K562 (cell line): ENCODE measurements at regions not wholly inside any gene's neighbourhood (a gene's known extent, or its start where the extent isn't known, plus 50 kb on each side); places are given as distances from the start of the nearest gene placed in this dataset.

Source experiments
- ATF3 ChIP-seq, 2 experiments: fragments of 450-650 bp in 1 of 2; sonication (generic) in 1 of 2; formaldehyde crosslinking in 1 of 2; IDR thresholded peaks in 1 of 2; conservative IDR thresholded peaks in 1 of 2; 2 replicates each; pipeline versions ENCODE4 v1.6.1 to v1.8.1; 2016 to 2023; ENCODE audit warnings: mild to moderate bottlenecking in 2 of 2, moderate library complexity in 2 of 2, inconsistent platforms in 1 of 2, missing genetic modification reagents in 1 of 2
- CHD2 ChIP-seq: IDR thresholded peaks from 2 replicates; pipeline ENCODE4 v1.6.1; 2011; ENCODE audit warnings: low read depth, low read length
- EGR1 ChIP-seq: fragments of 450-650 bp; conservative IDR thresholded peaks from 2 replicates; pipeline ENCODE4 v1.6.1; 2017; ENCODE audit warnings: mild to moderate bottlenecking
- GTF2F1 ChIP-seq: IDR thresholded peaks from 2 replicates; pipeline ENCODE4 v1.6.1; 2011; ENCODE audit warnings: low read depth, low read length, improper control_type of control experiment
- KLF16 ChIP-seq: IDR thresholded peaks from 2 replicates; pipeline ENCODE4 v1.6.1; 2016; ENCODE audit warnings: antibody characterized with exemption
- POLR2AphosphoS5 ChIP-seq: IDR thresholded peaks from 2 replicates; pipeline ENCODE4 v1.6.1; 2011; ENCODE audit warnings: mild to moderate bottlenecking, low read depth, low read length, moderate library complexity; ENCODE audit not compliant: control insufficient read depth, insufficient read depth
- RAD21 ChIP-seq, 2 experiments: fragments of 250-450 bp in 1 of 2; fragments of 450-650 bp in 1 of 2; sonication (Bioruptor Pico) in 1 of 2; formaldehyde crosslinking in 1 of 2; IDR thresholded peaks in 1 of 2; conservative IDR thresholded peaks in 1 of 2; 2 replicates each; pipeline versions ENCODE4 v1.4.0 to v1.8.0; 2020 to 2022; ENCODE audit warnings: mild to moderate bottlenecking in 2 of 2, moderate library complexity in 1 of 2
- THRA ChIP-seq: fragments of 450-650 bp; IDR thresholded peaks from 2 replicates; pipeline ENCODE4 v1.6.1; 2017; ENCODE audit warnings: mild to moderate bottlenecking, moderate library complexity
- TOE1 ChIP-seq, 2 experiments: fragments of 450-650 bp in 1 of 2; sonication (generic) in 1 of 2; formaldehyde crosslinking in 1 of 2; IDR thresholded peaks; 2 replicates each; pipeline versions ENCODE4 v1.7.1 to v1.8.0; 2016 to 2022; ENCODE audit warnings: borderline replicate concordance in 2 of 2, mild to moderate bottlenecking in 2 of 2, antibody characterized with exemption in 1 of 2, inconsistent platforms in 1 of 2, low read depth in 1 of 2, missing genetic modification reagents in 1 of 2, moderate library complexity in 1 of 2
- YY1 ChIP-seq, 3 experiments: IDR thresholded peaks; 2 replicates each; pipeline ENCODE4 v1.6.1; 2011; ENCODE audit warnings: low read length in 2 of 3, mild to moderate bottlenecking in 2 of 3, moderate library complexity in 2 of 3, borderline replicate concordance in 1 of 3, control low read depth in 1 of 3, low read depth in 1 of 3; ENCODE audit not compliant: insufficient read depth in 3 of 3, insufficient replicate concordance in 2 of 3, control insufficient read depth in 1 of 3, insufficient read length in 1 of 3; ENCODE audit errors: extremely low read depth in 1 of 3
- ZFP91 ChIP-seq: sonication (generic); formaldehyde crosslinking; IDR thresholded peaks from 2 replicates; pipeline ENCODE4 v1.8.0; 2022; ENCODE audit warnings: mild to moderate bottlenecking, missing genetic modification reagents
- ZNF174 ChIP-seq: fragments of 250-450 bp; sonication (Bioruptor Pico); IDR thresholded peaks from 2 replicates; pipeline ENCODE4 v1.4.0; 2020; ENCODE audit warnings: mild to moderate bottlenecking
- TF ChIP-seq, protein P1 (sequence below): fragments of 250-450 bp; sonication (Bioruptor Pico); IDR thresholded peaks from 2 replicates; pipeline ENCODE4 v1.4.0; 2020
- TF ChIP-seq, protein P2 (sequence below): sonication (generic); formaldehyde crosslinking; IDR thresholded peaks from 2 replicates; pipeline ENCODE4 v1.4.0; 2020; ENCODE audit warnings: mild to moderate bottlenecking, missing genetic modification reagents

DNA sequence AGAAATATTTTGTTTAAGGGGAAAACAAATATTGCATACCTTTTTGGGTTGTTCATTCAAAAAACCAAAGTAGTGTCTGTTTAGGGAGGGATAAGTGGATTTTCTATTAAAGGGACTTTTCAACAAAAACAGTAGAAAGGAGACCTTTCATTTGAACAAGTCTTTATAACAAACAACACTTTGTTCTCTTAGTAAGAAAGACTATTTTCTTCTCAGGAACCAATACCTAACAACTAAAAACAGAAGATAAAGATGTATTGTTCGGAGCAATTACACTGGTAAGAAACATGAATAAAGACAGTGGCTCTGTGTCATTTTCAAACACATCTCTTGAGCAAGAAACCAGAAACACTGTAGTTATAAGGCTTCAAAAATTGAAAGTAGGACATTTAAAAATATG, 1610.1 kb upstream of the PCDH20 start:
- no peak for TF ChIP-seq TOE1 (IDR thresholded peaks at IDR 0.05; ENCODE audit: borderline replicate concordance)
- TF ChIP-seq TOE1 (CRISPR knock-in tag; IDR thresholded peaks at IDR 0.05; ENCODE audit: borderline replicate concordance, low read depth): no peak
- no peak for TF ChIP-seq ATF3 (IDR thresholded peaks at IDR 0.05)
- no peak for TF ChIP-seq ATF3 (CRISPR knock-in tag; conservative IDR thresholded peaks at IDR 0.05)
- no peak for TF ChIP-seq POLR2AphosphoS5
- TF ChIP-seq RAD21 (CRISPR knock-in tag; conservative IDR thresholded peaks at IDR 0.05 in 1 of 2, IDR thresholded peaks at IDR 0.05 in 1 of 2): no peak
- no peak for TF ChIP-seq THRA
- TF ChIP-seq GTF2F1: no peak
- TF ChIP-seq, protein P1, sequence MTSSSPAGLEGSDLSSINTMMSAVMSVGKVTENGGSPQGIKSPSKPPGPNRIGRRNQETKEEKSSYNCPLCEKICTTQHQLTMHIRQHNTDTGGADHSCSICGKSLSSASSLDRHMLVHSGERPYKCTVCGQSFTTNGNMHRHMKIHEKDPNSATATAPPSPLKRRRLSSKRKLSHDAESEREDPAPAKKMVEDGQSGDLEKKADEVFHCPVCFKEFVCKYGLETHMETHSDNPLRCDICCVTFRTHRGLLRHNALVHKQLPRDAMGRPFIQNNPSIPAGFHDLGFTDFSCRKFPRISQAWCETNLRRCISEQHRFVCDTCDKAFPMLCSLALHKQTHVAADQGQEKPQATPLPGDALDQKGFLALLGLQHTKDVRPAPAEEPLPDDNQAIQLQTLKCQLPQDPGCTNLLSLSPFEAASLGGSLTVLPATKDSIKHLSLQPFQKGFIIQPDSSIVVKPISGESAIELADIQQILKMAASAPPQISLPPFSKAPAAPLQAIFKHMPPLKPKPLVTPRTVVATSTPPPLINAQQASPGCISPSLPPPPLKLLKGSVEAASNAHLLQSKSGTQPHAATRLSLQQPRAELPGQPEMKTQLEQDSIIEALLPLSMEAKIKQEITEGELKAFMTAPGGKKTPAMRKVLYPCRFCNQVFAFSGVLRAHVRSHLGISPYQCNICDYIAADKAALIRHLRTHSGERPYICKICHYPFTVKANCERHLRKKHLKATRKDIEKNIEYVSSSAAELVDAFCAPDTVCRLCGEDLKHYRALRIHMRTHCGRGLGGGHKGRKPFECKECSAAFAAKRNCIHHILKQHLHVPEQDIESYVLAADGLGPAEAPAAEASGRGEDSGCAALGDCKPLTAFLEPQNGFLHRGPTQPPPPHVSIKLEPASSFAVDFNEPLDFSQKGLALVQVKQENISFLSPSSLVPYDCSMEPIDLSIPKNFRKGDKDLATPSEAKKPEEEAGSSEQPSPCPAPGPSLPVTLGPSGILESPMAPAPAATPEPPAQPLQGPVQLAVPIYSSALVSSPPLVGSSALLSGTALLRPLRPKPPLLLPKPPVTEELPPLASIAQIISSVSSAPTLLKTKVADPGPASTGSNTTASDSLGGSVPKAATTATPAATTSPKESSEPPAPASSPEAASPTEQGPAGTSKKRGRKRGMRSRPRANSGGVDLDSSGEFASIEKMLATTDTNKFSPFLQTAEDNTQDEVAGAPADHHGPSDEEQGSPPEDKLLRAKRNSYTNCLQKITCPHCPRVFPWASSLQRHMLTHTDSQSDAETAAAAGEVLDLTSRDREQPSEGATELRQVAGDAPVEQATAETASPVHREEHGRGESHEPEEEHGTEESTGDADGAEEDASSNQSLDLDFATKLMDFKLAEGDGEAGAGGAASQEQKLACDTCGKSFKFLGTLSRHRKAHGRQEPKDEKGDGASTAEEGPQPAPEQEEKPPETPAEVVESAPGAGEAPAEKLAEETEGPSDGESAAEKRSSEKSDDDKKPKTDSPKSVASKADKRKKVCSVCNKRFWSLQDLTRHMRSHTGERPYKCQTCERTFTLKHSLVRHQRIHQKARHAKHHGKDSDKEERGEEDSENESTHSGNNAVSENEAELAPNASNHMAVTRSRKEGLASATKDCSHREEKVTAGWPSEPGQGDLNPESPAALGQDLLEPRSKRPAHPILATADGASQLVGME: no peak
- no peak for TF ChIP-seq KLF16
- TF ChIP-seq, protein P2, sequence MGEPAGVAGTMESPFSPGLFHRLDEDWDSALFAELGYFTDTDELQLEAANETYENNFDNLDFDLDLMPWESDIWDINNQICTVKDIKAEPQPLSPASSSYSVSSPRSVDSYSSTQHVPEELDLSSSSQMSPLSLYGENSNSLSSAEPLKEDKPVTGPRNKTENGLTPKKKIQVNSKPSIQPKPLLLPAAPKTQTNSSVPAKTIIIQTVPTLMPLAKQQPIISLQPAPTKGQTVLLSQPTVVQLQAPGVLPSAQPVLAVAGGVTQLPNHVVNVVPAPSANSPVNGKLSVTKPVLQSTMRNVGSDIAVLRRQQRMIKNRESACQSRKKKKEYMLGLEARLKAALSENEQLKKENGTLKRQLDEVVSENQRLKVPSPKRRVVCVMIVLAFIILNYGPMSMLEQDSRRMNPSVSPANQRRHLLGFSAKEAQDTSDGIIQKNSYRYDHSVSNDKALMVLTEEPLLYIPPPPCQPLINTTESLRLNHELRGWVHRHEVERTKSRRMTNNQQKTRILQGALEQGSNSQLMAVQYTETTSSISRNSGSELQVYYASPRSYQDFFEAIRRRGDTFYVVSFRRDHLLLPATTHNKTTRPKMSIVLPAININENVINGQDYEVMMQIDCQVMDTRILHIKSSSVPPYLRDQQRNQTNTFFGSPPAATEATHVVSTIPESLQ (CRISPR knock-in tag): no peak
- no peak for TF ChIP-seq EGR1
- no peak for TF ChIP-seq CHD2
- TF ChIP-seq YY1 (IDR thresholded peaks at IDR 0.05; ENCODE audit: borderline replicate concordance in 1 of 3, control insufficient read depth in 1 of 3, extremely low read depth in 1 of 3, insufficient read depth in 3 of 3, insufficient read length in 1 of 3, insufficient replicate concordance in 2 of 3, low read depth in 1 of 3, low read length in 2 of 3): no peak
- no peak for TF ChIP-seq ZFP91
- no peak for TF ChIP-seq ZNF174 (CRISPR knock-in tag)
